Esophagus muscularis mucosa (tissue), 4 donors: ENCODE measurements at regions not wholly inside any gene's neighbourhood (a gene's known extent, or its start where the extent isn't known, plus 50 kb on each side); places are given as distances from the start of the nearest gene placed in this dataset.

ENCODE experiments used
- DNase-seq: peaks from one replicate; pipeline ENCODE4 v3.0.0-alpha.2; 2017; ENCODE audit errors: extremely low spot score
- H3K27ac ChIP-seq, 4 donors: fragments of 200-600 bp; sonication (generic); replicated peaks in 1 of 4; 1 replicate in 3 of 4; 2 replicates in 1 of 4; pipeline ENCODE4 v1.5.1; 2016 to 2019; ENCODE audit warnings: mild to moderate bottlenecking in 1 of 4
- H3K27me3 ChIP-seq, 4 donors: fragments of 200-600 bp; sonication (generic); one replicate each; pipeline versions ENCODE4 v1.5.1 to v1.6.0; 2016 to 2019
- H3K36me3 ChIP-seq, 4 donors: fragments of 200-600 bp; sonication (generic); one replicate each; pipeline ENCODE4 v1.5.1; 2016 to 2019
- H3K4me1 ChIP-seq, 4 donors: fragments of 200-600 bp; sonication (generic); one replicate each; pipeline ENCODE4 v1.5.1; 2016 to 2019
- H3K4me3 ChIP-seq, 4 donors: fragments of 200-600 bp; sonication (generic); 1 replicate in 2 of 4; 2 replicates in 2 of 4; pipeline ENCODE4 v1.5.1; 2016 to 2019; ENCODE audit warnings: mild to moderate bottlenecking in 4 of 4, moderate library complexity in 1 of 4
- H3K9me3 ChIP-seq, 4 donors: fragments of 200-600 bp; sonication (generic); 1 replicate in 3 of 4; 2 replicates in 1 of 4; pipeline ENCODE4 v1.5.1; 2016 to 2019
- EP300 ChIP-seq: sonication (generic); formaldehyde crosslinking; IDR thresholded peaks from one replicate; pipeline ENCODE4 v1.6.1; 2017; ENCODE audit warnings: antibody characterized with exemption
- POLR2A ChIP-seq: fragments of 450-650 bp; IDR thresholded peaks from one replicate; pipeline ENCODE4 v1.6.1; 2017; ENCODE audit warnings: antibody characterized with exemption, moderate library complexity, mild to moderate bottlenecking, low read depth
- POLR2AphosphoS5 ChIP-seq, 2 donors: sonication (generic); formaldehyde crosslinking; IDR thresholded peaks; one replicate each; pipeline ENCODE4 v1.6.1; 2017; ENCODE audit warnings: antibody characterized with exemption in 2 of 2
- WGBS: methylation state at CpG from one replicate; pipeline ENCODE4 v1.1.5; 2018; 5-methylcytosine and 5-hydroxymethylcytosine counted together
- intact Hi-C: fragments of 100-400 bp; cut with DNase I; formaldehyde crosslinking; loops from one replicate; pipeline ENCODE4 v1.15.1; 2023
- TF ChIP-seq, protein P1 (sequence below), 3 experiments: fragments of 200-600 bp in 2 of 3; fragments of 450-650 bp in 1 of 3; sonication (generic) in 2 of 3; IDR thresholded peaks; one replicate each; pipeline ENCODE4 v1.5.1; 2017 to 2019; ENCODE audit warnings: antibody characterized with exemption in 3 of 3, mild to moderate bottlenecking in 2 of 3, moderate library complexity in 1 of 3

DNA sequence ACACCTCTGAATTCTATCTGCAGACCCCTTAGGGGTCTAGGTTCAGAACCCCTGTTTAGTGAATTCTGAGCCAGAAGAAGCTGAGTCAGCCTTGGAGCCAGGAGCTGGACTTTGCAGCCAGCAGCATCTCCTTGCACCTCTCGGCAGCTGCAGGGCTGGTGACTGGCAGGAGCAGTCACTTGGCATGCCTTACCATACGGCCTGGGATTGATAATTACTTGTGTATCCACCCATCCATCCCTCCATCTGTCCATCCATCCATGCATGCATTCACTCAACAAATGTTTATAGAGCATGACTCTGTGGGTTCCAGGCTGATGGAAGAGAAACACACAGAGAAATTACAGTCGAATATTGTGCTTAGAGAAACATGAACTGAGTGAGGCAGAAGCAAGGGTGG lies 67.5 kb upstream of the PRIMA1 start:
- WGBS = 50% methylated on average over 3 of the region's 3 CpGs
- intact Hi-C loops = no loop called here
- Histone ChIP-seq H3K27ac (no peak overlapping the region), H3K27me3 (no peaks in the 10 kb centered on the region), H3K4me1 (peaks cover 0 to 19% (median 11%) of the 10 kb centered on the region in 4 donors), H3K4me3 (no peak overlapping the region), H3K9me3 (no peaks in the 10 kb centered on the region), H3K36me3 (no peaks in the 10 kb centered on the region)
- TF ChIP-seq EP300 = no peak
- no peak for TF ChIP-seq POLR2AphosphoS5 (IDR thresholded peaks at IDR 0.05)
- TF ChIP-seq POLR2A = no peak
- TF ChIP-seq, protein P1, sequence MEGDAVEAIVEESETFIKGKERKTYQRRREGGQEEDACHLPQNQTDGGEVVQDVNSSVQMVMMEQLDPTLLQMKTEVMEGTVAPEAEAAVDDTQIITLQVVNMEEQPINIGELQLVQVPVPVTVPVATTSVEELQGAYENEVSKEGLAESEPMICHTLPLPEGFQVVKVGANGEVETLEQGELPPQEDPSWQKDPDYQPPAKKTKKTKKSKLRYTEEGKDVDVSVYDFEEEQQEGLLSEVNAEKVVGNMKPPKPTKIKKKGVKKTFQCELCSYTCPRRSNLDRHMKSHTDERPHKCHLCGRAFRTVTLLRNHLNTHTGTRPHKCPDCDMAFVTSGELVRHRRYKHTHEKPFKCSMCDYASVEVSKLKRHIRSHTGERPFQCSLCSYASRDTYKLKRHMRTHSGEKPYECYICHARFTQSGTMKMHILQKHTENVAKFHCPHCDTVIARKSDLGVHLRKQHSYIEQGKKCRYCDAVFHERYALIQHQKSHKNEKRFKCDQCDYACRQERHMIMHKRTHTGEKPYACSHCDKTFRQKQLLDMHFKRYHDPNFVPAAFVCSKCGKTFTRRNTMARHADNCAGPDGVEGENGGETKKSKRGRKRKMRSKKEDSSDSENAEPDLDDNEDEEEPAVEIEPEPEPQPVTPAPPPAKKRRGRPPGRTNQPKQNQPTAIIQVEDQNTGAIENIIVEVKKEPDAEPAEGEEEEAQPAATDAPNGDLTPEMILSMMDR (IDR thresholded peaks at IDR 0.05) = no peak
- DNase-seq = no peak

- intact Hi-C loops = no loop called here
- peaks cover 0 to 5% (median 4%) of the 10 kb centered on the region in 4 donors for H3K4me1 ChIP-seq
- 81% methylated on average over 2 of the region's 2 CpGs for WGBS
- H3K36me3 ChIP-seq = no peaks in the 10 kb centered on the region
- no peak for DNase-seq
- H3K9me3 ChIP-seq = peaks cover 0 to 4% (median 0%) of the 10 kb centered on the region in 4 donors
- H3K27me3 ChIP-seq = no peaks in the 10 kb centered on the region
- H3K27ac ChIP-seq = no peak overlapping the region
- H3K4me3 ChIP-seq = no peak overlapping the region
- TF ChIP-seq POLR2A = no peak
- TF ChIP-seq EP300 = no peak
- TF ChIP-seq, protein P1 (IDR thresholded peaks at IDR 0.05) = no peak
- TF ChIP-seq POLR2AphosphoS5 (IDR thresholded peaks at IDR 0.05) = no peak
Measured at GRCh38 chr14:93847473-93847872, 59.2 kb upstream of the PRIMA1 start.

DNA sequence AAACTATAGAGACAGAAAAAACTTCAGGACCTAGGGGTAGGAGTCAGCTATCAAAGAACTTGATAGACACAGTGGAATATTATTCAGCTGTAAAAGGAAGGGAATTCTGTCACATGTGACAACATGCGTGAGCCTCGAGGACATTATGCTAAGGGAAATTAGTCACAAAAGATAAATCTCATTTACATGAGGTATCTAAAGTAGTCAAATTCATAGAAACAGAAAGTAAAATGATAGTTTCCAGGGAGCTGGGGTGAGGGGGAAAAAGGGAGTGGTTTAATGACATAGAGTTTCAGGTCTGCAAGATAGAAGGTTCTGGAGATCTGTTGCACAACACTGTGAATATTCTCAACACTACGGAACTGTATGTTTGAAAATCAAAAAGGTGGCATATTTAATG lies 50.0 kb upstream of the PRIMA1 start:
- Histone ChIP-seq H3K4me1 (peaks cover 0 to 9% (median 7%) of the 10 kb centered on the region in 4 donors), H3K36me3 (no peaks in the 10 kb centered on the region), H3K27ac (no peak overlapping the region), H3K27me3 (no peaks in the 10 kb centered on the region), H3K9me3 (no peaks in the 10 kb centered on the region), H3K4me3 (no peak overlapping the region)
- TF ChIP-seq POLR2A = no peak
- TF ChIP-seq POLR2AphosphoS5 (IDR thresholded peaks at IDR 0.05) = no peak
- TF ChIP-seq EP300 = no peak
- TF ChIP-seq, protein P1 (IDR thresholded peaks at IDR 0.05) = no peak
- 89% methylated on average over 3 of the region's 3 CpGs for WGBS
- DNase-seq = no peak
- intact Hi-C loops = no loop called here
